Astrocyte of the cerebellum (primary cell): ENCODE measurements at regions not wholly inside any gene's neighbourhood (a gene's known extent, or its start where the extent isn't known, plus 50 kb on each side); places are given as distances from the start of the nearest gene placed in this dataset.

Experiments
- DNase-seq: peaks from one replicate; pipeline ENCODE4 v3.0.0-alpha.2; 2011; ENCODE audit warnings: low read depth
- H3K4me3 ChIP-seq: 2 replicates; pipeline ENCODE4 v1.5.1; 2011; ENCODE audit warnings: mild to moderate bottlenecking, low read depth, low read length, moderate library complexity
- in situ Hi-C: cut with HindIII; loops from 2 replicates; pipeline ENCODE4 v1.10.0; 2017; ENCODE audit warnings: low sequenced_read_pairs
- TF ChIP-seq, protein P1 (sequence below): IDR thresholded peaks from 2 replicates; pipeline ENCODE4 v1.5.1; 2012; ENCODE audit warnings: low read length, low read depth, moderate library complexity, mild to moderate bottlenecking; ENCODE audit errors: missing control alignments

DNA sequence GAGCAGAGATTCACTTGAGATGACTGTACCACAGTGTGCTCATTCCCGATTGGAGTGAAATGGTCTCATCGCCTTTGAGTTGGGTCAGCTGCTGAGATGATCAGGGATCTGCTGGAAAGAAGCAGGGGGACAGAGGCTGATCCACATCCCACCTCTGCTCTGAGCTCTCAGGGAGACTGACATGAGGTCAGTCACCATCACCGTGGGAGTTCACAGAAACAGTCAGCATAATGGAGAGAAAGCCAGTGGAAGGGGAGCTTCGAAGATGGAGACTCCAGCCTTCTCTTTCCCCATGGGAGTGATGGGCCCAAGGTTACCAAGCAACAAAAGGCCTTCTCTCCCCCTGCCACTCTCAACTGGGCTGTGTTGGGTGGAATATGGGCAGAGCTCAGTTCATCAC, 276.4 kb downstream of the CDK5RAP2 start:
- no peak for DNase-seq
- no peak overlapping the region for H3K4me3 ChIP-seq
- TF ChIP-seq, protein P1, sequence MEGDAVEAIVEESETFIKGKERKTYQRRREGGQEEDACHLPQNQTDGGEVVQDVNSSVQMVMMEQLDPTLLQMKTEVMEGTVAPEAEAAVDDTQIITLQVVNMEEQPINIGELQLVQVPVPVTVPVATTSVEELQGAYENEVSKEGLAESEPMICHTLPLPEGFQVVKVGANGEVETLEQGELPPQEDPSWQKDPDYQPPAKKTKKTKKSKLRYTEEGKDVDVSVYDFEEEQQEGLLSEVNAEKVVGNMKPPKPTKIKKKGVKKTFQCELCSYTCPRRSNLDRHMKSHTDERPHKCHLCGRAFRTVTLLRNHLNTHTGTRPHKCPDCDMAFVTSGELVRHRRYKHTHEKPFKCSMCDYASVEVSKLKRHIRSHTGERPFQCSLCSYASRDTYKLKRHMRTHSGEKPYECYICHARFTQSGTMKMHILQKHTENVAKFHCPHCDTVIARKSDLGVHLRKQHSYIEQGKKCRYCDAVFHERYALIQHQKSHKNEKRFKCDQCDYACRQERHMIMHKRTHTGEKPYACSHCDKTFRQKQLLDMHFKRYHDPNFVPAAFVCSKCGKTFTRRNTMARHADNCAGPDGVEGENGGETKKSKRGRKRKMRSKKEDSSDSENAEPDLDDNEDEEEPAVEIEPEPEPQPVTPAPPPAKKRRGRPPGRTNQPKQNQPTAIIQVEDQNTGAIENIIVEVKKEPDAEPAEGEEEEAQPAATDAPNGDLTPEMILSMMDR: no peak
- in situ Hi-C loops: no loop called here

DNA sequence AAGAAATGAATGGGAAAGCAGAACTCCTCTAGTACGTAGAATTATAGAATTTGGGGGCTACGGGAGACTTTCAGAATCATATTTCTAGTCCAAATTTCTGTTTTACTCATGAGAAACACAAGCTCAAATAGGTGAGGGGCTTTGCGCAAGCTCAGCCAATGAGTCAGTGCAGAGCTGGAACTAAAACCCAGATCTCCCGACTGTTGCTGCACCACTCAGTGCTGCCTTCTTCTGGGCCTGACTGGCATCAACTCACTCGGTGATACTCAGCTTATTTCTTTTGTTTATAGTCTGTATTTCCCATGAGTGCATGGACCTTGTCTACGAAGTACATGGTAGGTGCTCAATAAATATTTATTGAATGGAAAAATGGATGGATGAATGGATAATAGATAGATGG, 280.2 kb downstream of the CDK5RAP2 start:
- in situ Hi-C loops: no loop called here
- TF ChIP-seq, protein P1: no peak
- no peak for DNase-seq
- no peak overlapping the region for H3K4me3 ChIP-seq

DNA sequence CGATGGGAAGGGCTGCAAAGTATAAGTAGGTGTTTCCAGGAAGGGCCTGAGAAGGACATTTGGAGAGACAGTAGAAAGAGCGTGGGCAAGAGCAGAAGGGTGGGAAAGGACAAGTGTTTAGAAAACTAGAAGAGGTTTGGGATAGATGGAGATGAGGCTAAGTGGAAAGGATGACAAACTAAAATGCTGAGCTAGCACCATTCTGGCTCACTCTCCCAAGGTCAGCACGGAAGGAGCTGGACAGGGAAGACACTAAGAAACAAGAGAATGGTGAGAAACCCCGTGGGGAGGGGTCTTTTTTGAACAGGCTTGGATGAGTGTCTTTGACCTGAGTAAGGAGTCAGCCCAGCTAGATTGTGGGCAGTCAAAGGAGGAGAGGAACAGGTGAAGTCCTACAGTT, 286.0 kb downstream of the CDK5RAP2 start:
- no peak for DNase-seq
- no peak overlapping the region for H3K4me3 ChIP-seq
- in situ Hi-C loops: no loop called here
- TF ChIP-seq, protein P1: no peak

DNA sequence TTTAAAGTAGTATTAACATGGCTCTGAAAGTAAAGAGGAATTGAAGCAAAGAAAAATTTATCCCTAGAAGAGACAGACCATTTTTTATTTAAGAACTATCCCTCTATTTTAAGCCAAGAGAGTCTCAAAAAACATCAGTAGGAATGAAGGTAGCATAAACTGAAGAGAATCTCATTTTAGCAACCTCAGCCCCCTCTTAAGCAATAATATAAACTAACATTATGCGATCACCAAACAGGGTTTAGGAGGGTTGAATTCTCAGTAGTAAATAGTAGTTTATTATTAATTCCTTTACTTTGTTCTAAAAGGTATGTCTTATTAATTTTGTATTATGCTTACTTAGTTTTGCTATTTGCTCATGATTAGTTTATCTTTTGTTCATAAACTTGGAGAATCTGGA, 287.4 kb downstream of the CDK5RAP2 start:
- TF ChIP-seq, protein P1: no peak
- in situ Hi-C loops: no loop called here
- no peak for DNase-seq
- H3K4me3 ChIP-seq: no peak overlapping the region

DNA sequence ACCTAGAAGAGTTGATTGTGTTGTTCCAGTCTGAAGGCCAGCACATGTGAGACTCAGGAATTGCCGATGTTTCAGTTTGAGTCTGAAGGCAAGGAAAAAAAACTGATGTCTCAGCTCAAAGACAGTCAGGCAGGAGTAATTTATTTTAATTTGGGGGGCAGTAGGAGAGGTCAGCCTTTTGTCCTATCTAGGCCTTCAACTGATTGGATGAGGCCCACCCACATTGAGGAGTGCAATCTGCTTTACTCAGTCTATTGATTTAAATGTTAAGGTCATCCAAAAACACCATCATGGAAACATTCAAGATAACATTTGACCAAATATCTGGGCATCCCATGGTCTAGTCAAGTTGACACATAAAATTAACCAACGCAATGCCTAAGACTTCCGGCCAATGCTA, 288.9 kb downstream of the CDK5RAP2 start:
- no peak overlapping the region for H3K4me3 ChIP-seq
- in situ Hi-C loops: no loop called here
- TF ChIP-seq, protein P1: no peak
- DNase-seq: no peak

DNA sequence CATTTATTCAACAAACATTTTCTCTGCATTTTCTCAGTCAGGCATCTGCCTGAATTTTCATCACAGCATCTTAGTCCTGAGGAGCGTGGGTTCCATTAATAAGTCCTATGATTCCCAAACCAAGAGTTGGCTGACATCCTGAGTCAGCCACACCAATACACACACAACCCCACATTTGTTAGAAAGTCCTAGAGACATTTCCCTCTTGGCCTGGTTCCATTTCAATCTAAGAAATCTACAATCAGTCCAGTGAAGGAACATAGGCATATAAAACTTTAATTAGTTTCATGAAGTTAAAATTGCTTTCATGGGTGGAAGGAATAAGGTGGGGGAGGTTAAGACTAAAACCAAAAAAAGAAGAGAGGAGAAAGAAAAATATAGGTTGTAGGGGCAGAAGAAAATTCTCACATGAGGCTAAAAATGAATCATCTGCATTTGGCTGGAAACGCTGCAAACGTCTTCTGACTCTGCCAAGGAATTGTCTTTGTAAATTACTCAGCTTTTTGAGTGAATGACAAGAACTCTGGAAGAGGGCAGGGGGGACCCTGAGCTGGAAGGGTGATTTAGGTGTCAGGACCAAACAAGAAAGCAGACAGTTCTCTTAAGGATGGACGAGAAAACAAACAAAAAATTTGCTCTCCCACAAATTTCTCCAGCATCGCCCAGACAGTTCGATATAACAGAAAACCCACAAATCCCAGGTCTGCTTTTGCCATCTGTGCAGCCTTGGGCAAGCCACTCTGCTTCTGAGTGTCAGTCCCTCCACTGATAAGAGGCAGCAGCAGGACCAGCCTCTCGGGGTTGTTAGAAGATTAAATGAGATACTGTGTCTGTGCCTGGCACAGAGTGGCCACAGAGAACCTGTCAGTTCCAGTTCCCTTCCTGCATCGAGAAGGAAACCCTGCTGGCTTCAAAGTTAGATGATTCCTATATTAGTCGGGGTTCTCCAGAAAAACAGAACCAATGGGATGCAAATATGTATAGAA, 289.7 kb downstream of the CDK5RAP2 start:
- H3K4me3 ChIP-seq: no peak overlapping the region
- in situ Hi-C loops: no loop called here
- no peak for DNase-seq
- TF ChIP-seq, protein P1: no peak
